Chondrocyte (in vitro differentiated cells): ENCODE measurements at regions not wholly inside any gene's neighbourhood (a gene's known extent, or its start where the extent isn't known, plus 50 kb on each side); places are given as distances from the start of the nearest gene placed in this dataset.

Experiments used
- DNase-seq: peaks from one replicate; pipeline ENCODE4 v3.0.0; 2021; ENCODE audit warnings: mixed read lengths, low spot score
- H3K27ac Mint-ChIP-seq: one replicate; pipeline ENCODE4 v1.8.0; 2021; ENCODE audit warnings: mild to moderate bottlenecking, moderate library complexity, mixed read lengths; ENCODE audit not compliant: unreplicated experiment
- H3K27me3 Mint-ChIP-seq: 2 replicates; pipeline ENCODE4 v1.8.0; 2021; ENCODE audit warnings: low read depth, mixed read lengths
- H3K36me3 Mint-ChIP-seq: 2 replicates; pipeline ENCODE4 v1.8.0; 2021; ENCODE audit warnings: low read depth, mixed read lengths
- H3K4me1 Mint-ChIP-seq: 2 replicates; pipeline ENCODE4 v1.8.0; 2021; ENCODE audit warnings: low read depth, mild to moderate bottlenecking, mixed read lengths
- H3K4me3 Mint-ChIP-seq: one replicate; pipeline ENCODE4 v1.8.0; 2021; ENCODE audit warnings: mild to moderate bottlenecking, moderate library complexity, mixed read lengths; ENCODE audit not compliant: unreplicated experiment
- H3K9me3 Mint-ChIP-seq: 2 replicates; pipeline ENCODE4 v1.8.0; 2021; ENCODE audit warnings: low read depth, mixed read lengths
- TF ChIP-seq, protein P1 (sequence below): fragments of 200-600 bp; sonication (generic); IDR thresholded peaks from 2 replicates; pipeline ENCODE4 v1.5.0; 2021; ENCODE audit warnings: antibody characterized with exemption, mild to moderate bottlenecking, moderate library complexity

DNA sequence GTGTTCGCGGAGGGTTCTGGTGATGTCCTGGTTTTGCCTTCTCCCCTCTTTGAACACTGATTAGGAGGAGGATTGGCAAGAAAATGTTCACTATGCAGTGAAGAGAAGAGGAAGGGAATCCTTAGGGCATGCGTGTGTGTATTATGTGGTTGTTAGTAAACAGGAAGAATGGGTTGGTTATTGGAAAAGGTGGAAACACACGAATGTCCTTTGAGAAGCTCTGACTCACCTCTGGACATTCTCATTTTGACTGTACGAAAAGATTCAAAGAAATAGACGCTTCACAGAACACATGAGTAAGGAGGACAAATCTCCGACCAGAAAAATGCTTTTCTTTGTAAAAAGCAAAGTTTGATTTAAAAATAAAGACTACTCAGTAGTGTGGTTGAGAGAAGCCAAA is 188.8 kb upstream of the PRICKLE2 start:
- no peak for DNase-seq
- Mint-ChIP-seq H3K27me3 (no peaks in the 10 kb centered on the region), H3K27ac (no peak overlapping the region), H3K9me3 (no peaks in the 10 kb centered on the region), H3K4me1 (peaks cover 20% of the 10 kb centered on the region), H3K4me3 (no peak overlapping the region), H3K36me3 (no peaks in the 10 kb centered on the region)
- TF ChIP-seq, protein P1, sequence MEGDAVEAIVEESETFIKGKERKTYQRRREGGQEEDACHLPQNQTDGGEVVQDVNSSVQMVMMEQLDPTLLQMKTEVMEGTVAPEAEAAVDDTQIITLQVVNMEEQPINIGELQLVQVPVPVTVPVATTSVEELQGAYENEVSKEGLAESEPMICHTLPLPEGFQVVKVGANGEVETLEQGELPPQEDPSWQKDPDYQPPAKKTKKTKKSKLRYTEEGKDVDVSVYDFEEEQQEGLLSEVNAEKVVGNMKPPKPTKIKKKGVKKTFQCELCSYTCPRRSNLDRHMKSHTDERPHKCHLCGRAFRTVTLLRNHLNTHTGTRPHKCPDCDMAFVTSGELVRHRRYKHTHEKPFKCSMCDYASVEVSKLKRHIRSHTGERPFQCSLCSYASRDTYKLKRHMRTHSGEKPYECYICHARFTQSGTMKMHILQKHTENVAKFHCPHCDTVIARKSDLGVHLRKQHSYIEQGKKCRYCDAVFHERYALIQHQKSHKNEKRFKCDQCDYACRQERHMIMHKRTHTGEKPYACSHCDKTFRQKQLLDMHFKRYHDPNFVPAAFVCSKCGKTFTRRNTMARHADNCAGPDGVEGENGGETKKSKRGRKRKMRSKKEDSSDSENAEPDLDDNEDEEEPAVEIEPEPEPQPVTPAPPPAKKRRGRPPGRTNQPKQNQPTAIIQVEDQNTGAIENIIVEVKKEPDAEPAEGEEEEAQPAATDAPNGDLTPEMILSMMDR, result no peak

GRCh38 chr3:64411101-64411500 is 185.8 kb upstream of the PRICKLE2 start:
- H3K27me3 Mint-ChIP-seq, result no peaks in the 10 kb centered on the region
- no peak for DNase-seq
- H3K27ac Mint-ChIP-seq, result no peak overlapping the region
- no peaks in the 10 kb centered on the region for H3K36me3 Mint-ChIP-seq
- no peak overlapping the region for H3K4me3 Mint-ChIP-seq
- TF ChIP-seq, protein P1, result no peak
- peaks cover 17% of the 10 kb centered on the region for H3K4me1 Mint-ChIP-seq
- H3K9me3 Mint-ChIP-seq, result no peaks in the 10 kb centered on the region

DNA sequence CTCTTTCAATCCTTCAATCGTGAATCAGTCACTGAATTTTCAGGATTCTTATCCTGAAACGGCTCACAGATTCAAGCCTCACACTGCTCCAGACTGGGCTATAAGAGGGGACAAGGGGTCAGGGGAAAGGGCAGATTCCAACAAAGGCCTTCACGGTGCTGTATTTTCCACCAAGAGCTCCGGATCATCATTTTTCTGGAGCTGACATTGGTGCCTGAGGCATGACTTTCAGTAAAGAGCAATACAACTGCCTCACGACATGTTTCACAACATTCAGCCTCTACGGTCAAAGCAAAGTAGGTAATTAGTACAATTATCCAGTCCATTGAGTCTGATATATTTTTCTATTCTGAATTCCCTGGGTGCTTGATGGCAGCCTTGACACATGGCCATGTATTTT is 185.0 kb upstream of the PRICKLE2 start:
- DNase-seq, result no peak
- Mint-ChIP-seq H3K4me1 (peaks cover 26% of the 10 kb centered on the region), H3K27me3 (no peaks in the 10 kb centered on the region), H3K27ac (no peak overlapping the region), H3K36me3 (no peaks in the 10 kb centered on the region), H3K4me3 (no peak overlapping the region), H3K9me3 (no peaks in the 10 kb centered on the region)
- TF ChIP-seq, protein P1, result no peak

- Mint-ChIP-seq H3K4me3 (no peak overlapping the region), H3K4me1 (peaks cover 32% of the 10 kb centered on the region), H3K27ac (no peak overlapping the region), H3K27me3 (no peaks in the 10 kb centered on the region), H3K36me3 (no peaks in the 10 kb centered on the region), H3K9me3 (no peaks in the 10 kb centered on the region)
- TF ChIP-seq, protein P1, result no peak
- DNase-seq, result no peak
These were observed 183.5 kb upstream of the PRICKLE2 start for GRCh38 chr3:64408770-64409169.

DNA sequence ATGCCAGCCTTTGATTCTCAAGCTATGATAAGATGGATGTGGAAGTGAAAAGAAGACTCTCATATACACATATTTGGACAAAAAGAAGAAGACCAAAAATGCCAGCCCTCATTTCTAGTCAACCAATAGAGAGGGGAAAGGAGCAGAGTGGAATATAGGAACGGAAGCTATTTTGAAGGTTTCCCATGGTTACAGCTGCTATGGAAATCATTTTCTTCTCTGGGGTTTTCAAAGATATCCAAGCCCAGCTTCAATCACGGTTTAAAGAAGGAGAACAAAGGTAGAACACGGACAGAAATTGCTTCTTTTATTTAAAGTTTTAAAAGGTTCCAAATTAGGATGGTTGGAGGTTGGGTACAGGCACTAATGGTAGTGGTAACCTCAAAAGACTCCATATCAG is 181.0 kb upstream of the PRICKLE2 start:
- TF ChIP-seq, protein P1, result no peak
- H3K36me3 Mint-ChIP-seq, result no peaks in the 10 kb centered on the region
- H3K27me3 Mint-ChIP-seq, result no peaks in the 10 kb centered on the region
- peaks cover 34% of the 10 kb centered on the region for H3K4me1 Mint-ChIP-seq
- DNase-seq, result no peak
- no peak overlapping the region for H3K4me3 Mint-ChIP-seq
- no peak overlapping the region for H3K27ac Mint-ChIP-seq
- H3K9me3 Mint-ChIP-seq, result no peaks in the 10 kb centered on the region
